Endothelial cell of umbilical vein (primary cell): ENCODE measurements at regions not wholly inside any gene's neighbourhood (a gene's known extent, or its start where the extent isn't known, plus 50 kb on each side); places are given as distances from the start of the nearest gene placed in this dataset.

Source experiments
- BruUV-seq: library from RNA; stranded (reverse); fragments of 400-500 nt; replicated peaks from 2 replicates; lab custom pipeline; 2021; lab: Mats Ljungman, UMichigan
- CTCF ChIA-PET: fragments of 300-600, 350-600 bp; sonication (Branson Sonifier 250); formaldehyde crosslinking; loops from one replicate; lab custom pipeline; 2021; ENCODE audit warnings: antibody characterized with exemption, inconsistent platforms; lab: Charles Lee
- POLR2A ChIA-PET: fragments of 300-600, 350-600 bp; sonication (Branson Sonifier 250); formaldehyde crosslinking; loops from one replicate; lab custom pipeline; 2021; ENCODE audit warnings: antibody characterized with exemption, inconsistent platforms; lab: Charles Lee
- DNase-seq: peaks from one replicate; pipeline ENCODE4 v3.0.0-alpha.2; 2011; ENCODE audit warnings: low read depth, low spot score
- FAIRE-seq: peaks from 2 replicates; lab custom pipeline; 2011; peaks lifted over from hg19 to GRCh38; lab: Jason Lieb, UNC
- H2AFZ ChIP-seq: 2 replicates; pipeline ENCODE4 v1.6.0; 2012; ENCODE audit warnings: low read depth, low read length, control low read depth, inconsistent platforms
- H3K27ac ChIP-seq: 2 replicates; pipeline ENCODE4 v1.5.1; 2011; ENCODE audit warnings: low read depth, mild to moderate bottlenecking, control low read depth, low read length, moderate library complexity; ENCODE audit not compliant: insufficient read depth
- H3K27me3 ChIP-seq, 2 experiments: 2 replicates each; pipeline versions ENCODE4 v1.6.0 to v1.6.1; 2011; ENCODE audit warnings: low read length in 2 of 2, mixed read lengths in 1 of 2; ENCODE audit not compliant: control insufficient read depth in 2 of 2, insufficient read depth in 2 of 2
- H3K36me3 ChIP-seq, 2 experiments: 2 replicates in 1 of 2; 3 replicates in 1 of 2; pipeline ENCODE4 v1.5.1; 2011; ENCODE audit warnings: low read length in 2 of 2, mild to moderate bottlenecking in 1 of 2, moderate library complexity in 1 of 2; ENCODE audit not compliant: control insufficient read depth in 2 of 2, insufficient read depth in 2 of 2; ENCODE audit errors: extremely low read depth in 1 of 2
- H3K4me1 ChIP-seq: 3 replicates; pipeline ENCODE4 v1.5.1; 2011; ENCODE audit warnings: mild to moderate bottlenecking, low read length; ENCODE audit not compliant: control insufficient read depth, insufficient read depth; ENCODE audit errors: extremely low read depth
- H3K4me2 ChIP-seq: 2 replicates; pipeline ENCODE4 v1.6.1; 2011; ENCODE audit warnings: low read length, control low read depth, mixed read lengths; ENCODE audit not compliant: insufficient read depth
- H3K4me3 ChIP-seq, 3 experiments: fragments of 200-600 bp in 1 of 3; sonication (generic), shearing (Covaris generic) in 1 of 3; replicated peaks in 1 of 3; 2 replicates each; pipeline ENCODE4 v1.5.1; 2011 to 2016; ENCODE audit warnings: control low read depth in 3 of 3, low read length in 3 of 3, mild to moderate bottlenecking in 2 of 3, inconsistent platforms in 1 of 3, low read depth in 1 of 3, moderate library complexity in 1 of 3; ENCODE audit not compliant: insufficient read depth in 1 of 3
- H3K79me2 ChIP-seq: 2 replicates; pipeline ENCODE4 v1.6.0; 2012; ENCODE audit warnings: low read length, inconsistent platforms; ENCODE audit not compliant: control insufficient read depth, insufficient read depth
- H3K9ac ChIP-seq: replicated peaks from 2 replicates; pipeline ENCODE3; 2011; ENCODE audit warnings: low read length, control low read depth; ENCODE audit not compliant: insufficient read depth; ENCODE audit errors: extremely low read depth
- H3K9me1 ChIP-seq: replicated peaks from 3 replicates; pipeline ENCODE4 v1.6.0; 2011; ENCODE audit warnings: mild to moderate bottlenecking, low read length; ENCODE audit not compliant: control insufficient read depth, insufficient read depth; ENCODE audit errors: extremely low read depth
- H3K9me3 ChIP-seq: replicated peaks from 2 replicates; pipeline ENCODE4 v1.5.1; 2012; ENCODE audit warnings: low read length, inconsistent platforms; ENCODE audit not compliant: control insufficient read depth, insufficient read depth
- H4K20me1 ChIP-seq: replicated peaks from 2 replicates; pipeline ENCODE3; 2011; ENCODE audit warnings: mild to moderate bottlenecking, low read length; ENCODE audit not compliant: control insufficient read depth, insufficient read depth; ENCODE audit errors: extremely low read depth
- EZH2 ChIP-seq: IDR thresholded peaks from 2 replicates; pipeline ENCODE4 v1.6.1; 2012; ENCODE audit warnings: borderline replicate concordance, low read depth, mild to moderate bottlenecking, moderate library complexity, low read length, inconsistent platforms; ENCODE audit not compliant: severe bottlenecking
- FOS ChIP-seq: IDR thresholded peaks from 2 replicates; pipeline ENCODE4 v1.6.1; 2011; ENCODE audit warnings: mild to moderate bottlenecking, low read length, moderate library complexity, borderline replicate concordance; ENCODE audit not compliant: insufficient read depth
- GATA2 ChIP-seq: IDR thresholded peaks from 2 replicates; pipeline ENCODE4 v1.7.0; 2011; ENCODE audit warnings: low read depth, mild to moderate bottlenecking, moderate library complexity, mixed read lengths, low read length; ENCODE audit not compliant: insufficient read length, insufficient read depth
- JUN ChIP-seq: IDR thresholded peaks from 2 replicates; pipeline ENCODE4 v1.6.1; 2011; ENCODE audit warnings: borderline replicate concordance, low read depth; ENCODE audit not compliant: insufficient read length, insufficient read depth
- MYC ChIP-seq: IDR thresholded peaks from one replicate; pipeline ENCODE4 v1.6.1; 2011; ENCODE audit warnings: mild to moderate bottlenecking, low read depth, low read length
- POLR2A ChIP-seq: IDR thresholded peaks from 2 replicates; pipeline ENCODE4 v1.6.1; 2012; ENCODE audit warnings: low read depth, mild to moderate bottlenecking, control low read depth, low read length
- POLR2AphosphoS5 ChIP-seq: IDR thresholded peaks from 2 replicates; pipeline ENCODE4 v1.6.1; 2012; ENCODE audit warnings: low read depth, mild to moderate bottlenecking, control low read depth, low read length, moderate library complexity; ENCODE audit not compliant: insufficient read depth
- dilution Hi-C: fragments of 300-500 bp; cut with MboI; formaldehyde crosslinking; loops from one replicate; pipeline ENCODE4 v1.15.0; 2019; ENCODE audit warnings: low sequenced_read_pairs; ENCODE audit not compliant: extremely low pct_ligation_motif_present
- intact Hi-C: fragments of 100-400 bp; cut with micrococcal nuclease; formaldehyde crosslinking; loops from one replicate; pipeline ENCODE4 v1.10.0; 2022
- TF ChIP-seq, protein P1 (sequence below): IDR thresholded peaks from 2 replicates; pipeline ENCODE4 v1.6.1; 2011; ENCODE audit not compliant: insufficient read depth, insufficient read length
- TF ChIP-seq, protein P2 (sequence below), 2 donors: IDR thresholded peaks; 1 replicate in 1 of 2; 2 replicates in 1 of 2; pipeline ENCODE4 v1.5.1; 2011; ENCODE audit warnings: low read length in 2 of 2, mild to moderate bottlenecking in 2 of 2, moderate library complexity in 2 of 2, control low read depth in 1 of 2, inconsistent platforms in 1 of 2, low read depth in 1 of 2; ENCODE audit not compliant: insufficient read depth in 1 of 2; ENCODE audit errors: extremely low read depth in 1 of 2

DNA sequence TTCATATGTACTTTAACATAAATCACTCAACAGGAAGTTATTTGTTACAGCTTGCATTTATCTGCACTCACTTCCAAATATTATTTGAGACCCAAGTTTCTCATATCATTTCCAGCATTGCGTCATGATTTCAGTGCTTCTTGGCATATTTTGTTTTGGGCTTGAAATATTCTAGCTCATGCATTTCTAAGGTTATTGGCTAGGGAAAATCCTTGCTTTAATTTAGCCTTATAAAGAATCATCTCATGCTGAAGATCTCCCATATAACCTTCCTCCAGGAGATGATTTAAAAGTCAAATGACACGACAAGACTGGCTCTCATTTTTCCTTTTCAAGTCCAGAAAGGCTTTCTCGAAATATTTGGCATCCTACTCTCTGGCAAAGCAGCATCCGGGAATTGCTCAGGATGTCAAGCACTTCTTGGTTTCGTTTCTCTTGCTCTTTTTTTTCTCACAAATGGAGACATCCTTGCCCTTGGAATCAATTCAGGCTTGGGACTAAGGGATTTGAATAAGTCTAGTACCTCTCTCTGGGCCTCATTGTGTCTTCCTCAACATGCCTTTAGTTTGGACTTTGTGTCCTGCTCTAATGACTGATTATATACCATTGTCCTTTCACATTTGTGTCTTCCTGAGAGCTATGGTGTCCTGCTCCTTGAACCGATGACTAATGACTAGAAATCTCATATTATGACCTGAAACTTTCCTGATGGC lies 295.0 kb downstream of the RMST start:
- no peaks in the 10 kb centered on the region for H3K79me2 ChIP-seq
- no TSS peak for BruUV-seq
- H3K4me1 ChIP-seq: no peaks in the 10 kb centered on the region
- dilution Hi-C loops: no loop called here
- H3K27me3 ChIP-seq: no peaks in the 10 kb centered on the region
- TF ChIP-seq JUN: no peak
- no peak for TF ChIP-seq POLR2A
- no peak for TF ChIP-seq EZH2
- TF ChIP-seq GATA2: no peak
- TF ChIP-seq, protein P1, sequence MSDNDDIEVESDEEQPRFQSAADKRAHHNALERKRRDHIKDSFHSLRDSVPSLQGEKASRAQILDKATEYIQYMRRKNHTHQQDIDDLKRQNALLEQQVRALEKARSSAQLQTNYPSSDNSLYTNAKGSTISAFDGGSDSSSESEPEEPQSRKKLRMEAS: no peak
- TF ChIP-seq POLR2AphosphoS5: no peak
- TF ChIP-seq FOS: no peak
- TF ChIP-seq, protein P2, sequence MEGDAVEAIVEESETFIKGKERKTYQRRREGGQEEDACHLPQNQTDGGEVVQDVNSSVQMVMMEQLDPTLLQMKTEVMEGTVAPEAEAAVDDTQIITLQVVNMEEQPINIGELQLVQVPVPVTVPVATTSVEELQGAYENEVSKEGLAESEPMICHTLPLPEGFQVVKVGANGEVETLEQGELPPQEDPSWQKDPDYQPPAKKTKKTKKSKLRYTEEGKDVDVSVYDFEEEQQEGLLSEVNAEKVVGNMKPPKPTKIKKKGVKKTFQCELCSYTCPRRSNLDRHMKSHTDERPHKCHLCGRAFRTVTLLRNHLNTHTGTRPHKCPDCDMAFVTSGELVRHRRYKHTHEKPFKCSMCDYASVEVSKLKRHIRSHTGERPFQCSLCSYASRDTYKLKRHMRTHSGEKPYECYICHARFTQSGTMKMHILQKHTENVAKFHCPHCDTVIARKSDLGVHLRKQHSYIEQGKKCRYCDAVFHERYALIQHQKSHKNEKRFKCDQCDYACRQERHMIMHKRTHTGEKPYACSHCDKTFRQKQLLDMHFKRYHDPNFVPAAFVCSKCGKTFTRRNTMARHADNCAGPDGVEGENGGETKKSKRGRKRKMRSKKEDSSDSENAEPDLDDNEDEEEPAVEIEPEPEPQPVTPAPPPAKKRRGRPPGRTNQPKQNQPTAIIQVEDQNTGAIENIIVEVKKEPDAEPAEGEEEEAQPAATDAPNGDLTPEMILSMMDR (IDR thresholded peaks at IDR 0.05; ENCODE audit: extremely low read depth in 1 of 2, insufficient read depth in 1 of 2, low read depth in 1 of 2, low read length in 2 of 2): no peak
- TF ChIP-seq MYC: no peak
- H3K4me2 ChIP-seq: no peak overlapping the region
- no peak overlapping the region for H2AFZ ChIP-seq
- FAIRE-seq (no peak), DNase-seq (no peak)
- H4K20me1 ChIP-seq: no peaks in the 10 kb centered on the region
- no peaks in the 10 kb centered on the region for H3K9me1 ChIP-seq
- H3K27ac ChIP-seq: no peak overlapping the region
- H3K9ac ChIP-seq: no peak overlapping the region
- no peaks in the 10 kb centered on the region for H3K9me3 ChIP-seq
- ChIA-PET CTCF (no interaction called here), POLR2A (no interaction called here)
- intact Hi-C loops: no loop called here
- no peaks in the 10 kb centered on the region for H3K36me3 ChIP-seq
- no peak overlapping the region for H3K4me3 ChIP-seq
